ENCODE measurements at regions not wholly inside any gene's neighbourhood (a gene's known extent, or its start where the extent isn't known, plus 50 kb on each side); places are given as distances from the start of the nearest gene placed in this dataset.

DNA sequence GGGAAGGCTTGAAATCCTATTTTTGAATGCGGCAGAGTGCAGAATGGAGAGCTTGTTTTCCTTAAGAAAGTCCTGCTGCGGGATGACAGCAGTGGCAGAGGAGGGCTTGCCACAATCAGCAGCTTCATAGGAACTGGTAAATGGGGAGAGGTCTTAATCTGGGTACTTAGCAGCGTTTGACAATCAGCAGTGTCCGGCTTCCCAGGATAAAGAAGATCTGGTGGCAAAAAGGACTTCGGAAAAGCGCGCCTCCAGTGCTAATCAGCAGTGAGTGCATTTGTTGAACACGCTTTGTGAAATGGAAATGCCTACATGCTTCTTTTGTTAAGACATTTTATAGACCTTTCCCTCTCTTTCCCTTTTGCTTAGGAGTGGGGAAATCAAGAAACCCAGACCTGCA, 735.7 kb downstream of the QKI start:
- H3K4me2 ChIP-seq: no peak overlapping the region
- TF ChIP-seq EZH2 (IDR thresholded peaks at IDR 0.05; ENCODE audit: borderline replicate concordance) (no peak), EZH2phosphoT487 (IDR thresholded peaks at IDR 0.05; ENCODE audit: low read depth, severe bottlenecking, unreplicated experiment) (no peak)
- no peaks in the 10 kb centered on the region for H3K4me1 ChIP-seq (ENCODE audit: insufficient read depth)
- no peaks in the 10 kb centered on the region for H3K9me3 ChIP-seq (ENCODE audit: low read depth)
- H3K36me3 ChIP-seq (replicated peaks; ENCODE audit: insufficient read depth, low read depth): no peaks in the 10 kb centered on the region
- no peak for DNase-seq (ENCODE audit: low spot score)
- H3K79me2 ChIP-seq: no peaks in the 10 kb centered on the region
- H2AFZ ChIP-seq: no peak overlapping the region
- H3K4me3 ChIP-seq: no peak overlapping the region
- H4K20me1 ChIP-seq (ENCODE audit: insufficient read depth, poor library complexity, severe bottlenecking): no peaks in the 10 kb centered on the region
- no peak overlapping the region for H3K27ac ChIP-seq
- H3K27me3 ChIP-seq: no peaks in the 10 kb centered on the region
- no peaks in the 10 kb centered on the region for H3K9me2 ChIP-seq (replicated peaks; ENCODE audit: insufficient read depth)
- 86% methylated on average over 8 of the region's 8 CpGs for WGBS (ENCODE audit: low lambda C conversion rate, missing lambda C conversion rate)

DNA sequence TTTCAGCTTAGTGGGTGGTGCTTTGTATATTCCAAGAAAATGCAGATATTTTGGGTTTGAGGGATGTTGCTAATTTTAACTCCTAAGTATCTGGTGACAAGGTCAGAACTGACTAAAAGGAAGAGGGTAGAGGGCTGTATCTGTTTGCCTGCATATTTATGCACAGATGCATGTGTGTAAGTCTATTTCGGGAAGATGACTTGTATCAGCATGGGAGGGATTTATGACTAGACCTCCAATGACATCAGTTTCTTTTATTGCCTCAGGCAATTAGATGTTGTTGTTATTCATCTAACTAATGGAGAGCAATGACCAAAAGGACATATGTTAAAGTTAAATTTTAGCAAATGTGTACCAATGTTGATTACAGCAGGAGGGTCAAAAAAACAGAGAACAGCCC, 734.3 kb downstream of the QKI start:
- Histone ChIP-seq H3K9me3 (ENCODE audit: low read depth) (no peaks in the 10 kb centered on the region), H3K79me2 (no peaks in the 10 kb centered on the region), H3K36me3 (replicated peaks; ENCODE audit: insufficient read depth, low read depth) (no peaks in the 10 kb centered on the region), H3K27me3 (no peaks in the 10 kb centered on the region), H3K4me3 (no peak overlapping the region), H3K9me2 (replicated peaks; ENCODE audit: insufficient read depth) (no peaks in the 10 kb centered on the region), H3K27ac (no peak overlapping the region), H4K20me1 (ENCODE audit: insufficient read depth, poor library complexity, severe bottlenecking) (no peaks in the 10 kb centered on the region), H3K4me2 (no peak overlapping the region), H3K4me1 (ENCODE audit: insufficient read depth) (no peaks in the 10 kb centered on the region), H2AFZ (no peak overlapping the region)
- DNase-seq (ENCODE audit: low spot score): no peak
- no peak for TF ChIP-seq EZH2 (IDR thresholded peaks at IDR 0.05; ENCODE audit: borderline replicate concordance)
- no peak for TF ChIP-seq EZH2phosphoT487 (IDR thresholded peaks at IDR 0.05; ENCODE audit: low read depth, severe bottlenecking, unreplicated experiment)
- TF ChIP-seq, protein P1, sequence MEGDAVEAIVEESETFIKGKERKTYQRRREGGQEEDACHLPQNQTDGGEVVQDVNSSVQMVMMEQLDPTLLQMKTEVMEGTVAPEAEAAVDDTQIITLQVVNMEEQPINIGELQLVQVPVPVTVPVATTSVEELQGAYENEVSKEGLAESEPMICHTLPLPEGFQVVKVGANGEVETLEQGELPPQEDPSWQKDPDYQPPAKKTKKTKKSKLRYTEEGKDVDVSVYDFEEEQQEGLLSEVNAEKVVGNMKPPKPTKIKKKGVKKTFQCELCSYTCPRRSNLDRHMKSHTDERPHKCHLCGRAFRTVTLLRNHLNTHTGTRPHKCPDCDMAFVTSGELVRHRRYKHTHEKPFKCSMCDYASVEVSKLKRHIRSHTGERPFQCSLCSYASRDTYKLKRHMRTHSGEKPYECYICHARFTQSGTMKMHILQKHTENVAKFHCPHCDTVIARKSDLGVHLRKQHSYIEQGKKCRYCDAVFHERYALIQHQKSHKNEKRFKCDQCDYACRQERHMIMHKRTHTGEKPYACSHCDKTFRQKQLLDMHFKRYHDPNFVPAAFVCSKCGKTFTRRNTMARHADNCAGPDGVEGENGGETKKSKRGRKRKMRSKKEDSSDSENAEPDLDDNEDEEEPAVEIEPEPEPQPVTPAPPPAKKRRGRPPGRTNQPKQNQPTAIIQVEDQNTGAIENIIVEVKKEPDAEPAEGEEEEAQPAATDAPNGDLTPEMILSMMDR (IDR thresholded peaks at IDR 0.05; ENCODE audit: poor library complexity): no peak
- 90% methylated on average over 1 of the region's 1 CpG for WGBS (ENCODE audit: low lambda C conversion rate, missing lambda C conversion rate)

DNA sequence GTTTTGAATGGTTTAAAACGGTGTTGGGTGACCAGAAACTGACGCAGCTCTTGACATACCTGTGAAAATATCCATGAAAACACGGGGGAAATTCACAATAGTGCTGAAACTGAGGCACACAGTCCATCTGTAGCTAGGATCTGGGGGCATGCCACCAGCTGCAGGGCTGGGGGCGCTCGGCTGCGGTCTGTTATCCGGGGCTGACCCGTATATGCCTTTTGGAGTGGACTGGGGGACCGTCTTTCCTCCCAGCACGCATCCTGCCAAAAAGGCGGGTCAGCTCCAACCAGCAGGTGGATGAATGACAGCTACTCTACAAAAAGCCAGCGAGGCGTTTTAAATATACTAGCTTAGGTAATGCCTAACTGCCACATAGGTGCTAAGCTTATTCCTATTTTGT, 729.8 kb downstream of the QKI start:
- Histone ChIP-seq H2AFZ (no peak overlapping the region), H4K20me1 (ENCODE audit: insufficient read depth, poor library complexity, severe bottlenecking) (no peaks in the 10 kb centered on the region), H3K79me2 (no peaks in the 10 kb centered on the region), H3K4me2 (no peak overlapping the region), H3K9me3 (ENCODE audit: low read depth) (no peaks in the 10 kb centered on the region), H3K4me3 (no peak overlapping the region), H3K9me2 (replicated peaks; ENCODE audit: insufficient read depth) (no peaks in the 10 kb centered on the region), H3K4me1 (ENCODE audit: insufficient read depth) (no peaks in the 10 kb centered on the region), H3K27me3 (no peaks in the 10 kb centered on the region), H3K36me3 (replicated peaks; ENCODE audit: insufficient read depth, low read depth) (no peaks in the 10 kb centered on the region), H3K27ac (no peak overlapping the region)
- TF ChIP-seq EZH2phosphoT487 (IDR thresholded peaks at IDR 0.05; ENCODE audit: low read depth, severe bottlenecking, unreplicated experiment) (no peak), EZH2 (IDR thresholded peaks at IDR 0.05; ENCODE audit: borderline replicate concordance) (no peak)
- TF ChIP-seq, protein P1 (IDR thresholded peaks at IDR 0.05; ENCODE audit: poor library complexity): no peak
- DNase-seq (ENCODE audit: low spot score): no peak
- 87% methylated on average over 13 of the region's 13 CpGs for WGBS (ENCODE audit: low lambda C conversion rate, missing lambda C conversion rate)

DNA sequence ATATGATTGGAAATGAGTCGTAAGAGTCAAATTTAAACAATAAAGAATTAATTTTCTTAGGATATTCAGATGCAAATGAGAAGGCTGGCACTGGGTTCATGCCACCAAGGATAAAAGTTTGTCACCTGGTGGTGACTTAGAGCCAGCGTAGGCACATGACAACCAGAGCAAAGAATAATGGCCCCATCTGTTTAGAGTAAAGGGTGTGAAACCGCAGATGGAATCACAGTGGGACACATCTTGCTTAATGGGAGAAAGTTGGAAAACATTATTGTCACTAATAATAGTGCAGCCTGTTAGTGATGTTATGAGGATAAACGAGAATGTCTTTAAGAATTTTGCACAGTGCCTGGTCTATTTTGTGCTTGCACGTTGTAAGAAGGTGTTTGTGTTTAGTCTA, 727.8 kb downstream of the QKI start:
- H4K20me1 ChIP-seq (ENCODE audit: insufficient read depth, poor library complexity, severe bottlenecking): no peaks in the 10 kb centered on the region
- no peaks in the 10 kb centered on the region for H3K9me3 ChIP-seq (ENCODE audit: low read depth)
- no peak overlapping the region for H3K4me3 ChIP-seq
- H2AFZ ChIP-seq: no peak overlapping the region
- DNase-seq (ENCODE audit: low spot score): no peak
- H3K27ac ChIP-seq: no peak overlapping the region
- no peaks in the 10 kb centered on the region for H3K4me1 ChIP-seq (ENCODE audit: insufficient read depth)
- no peaks in the 10 kb centered on the region for H3K36me3 ChIP-seq (replicated peaks; ENCODE audit: insufficient read depth, low read depth)
- H3K9me2 ChIP-seq (replicated peaks; ENCODE audit: insufficient read depth): no peaks in the 10 kb centered on the region
- H3K4me2 ChIP-seq: no peak overlapping the region
- TF ChIP-seq EZH2 (IDR thresholded peaks at IDR 0.05; ENCODE audit: borderline replicate concordance): no peak
- no peak for TF ChIP-seq EZH2phosphoT487 (IDR thresholded peaks at IDR 0.05; ENCODE audit: low read depth, severe bottlenecking, unreplicated experiment)
- TF ChIP-seq, protein P1 (IDR thresholded peaks at IDR 0.05; ENCODE audit: poor library complexity): no peak
- WGBS (ENCODE audit: low lambda C conversion rate, missing lambda C conversion rate): 79% methylated on average over 5 of the region's 5 CpGs
- H3K79me2 ChIP-seq: no peaks in the 10 kb centered on the region
- no peaks in the 10 kb centered on the region for H3K27me3 ChIP-seq
